IMR-90 (cell line): ENCODE measurements at regions not wholly inside any gene's neighbourhood (a gene's known extent, or its start where the extent isn't known, plus 50 kb on each side); places are given as distances from the start of the nearest gene placed in this dataset.

Source experiments
- ATAC-seq: fragments of 200-7000 bp; cut with Tn5 transposase; 2 replicates; pipeline ENCODE4 v1.9.1; 2020; ENCODE audit warnings: low read depth, mild to moderate bottlenecking, moderate library complexity
- BruUV-seq: library from RNA; stranded (reverse); fragments of 400-500 nt; replicated peaks from 2 replicates; lab custom pipeline; 2021; lab: Mats Ljungman, UMichigan
- CTCF ChIA-PET: fragments of 300-600 bp; formaldehyde crosslinking; extraction: SDS; loops from one replicate; lab custom pipeline; 2021; ENCODE audit warnings: antibody characterized with exemption; lab: Yijun Ruan, JAX
- POLR2A ChIA-PET: fragments of 300-600 bp; sonication (Branson Sonifier 250); formaldehyde crosslinking; loops from one replicate; lab custom pipeline; 2022; ENCODE audit warnings: antibody characterized with exemption; ENCODE audit not compliant: unreplicated experiment; lab: Charles Lee
- DNase-seq: peaks from one replicate; pipeline ENCODE4 v3.0.0; 2013
- H2AFZ ChIP-seq: replicated peaks from 2 replicates; pipeline ENCODE3; 2013; ENCODE audit warnings: low read length, mild to moderate bottlenecking; ENCODE audit not compliant: poor library complexity
- H2AK5ac ChIP-seq: 2 replicates; pipeline ENCODE4 v1.6.1; 2013; ENCODE audit warnings: low read depth, low read length, inconsistent platforms
- H2AK9ac ChIP-seq: replicated peaks from 2 replicates; pipeline ENCODE3; 2013; ENCODE audit warnings: mild to moderate bottlenecking, low read depth, low read length, moderate library complexity; ENCODE audit not compliant: poor library complexity
- H2BK120ac ChIP-seq: 2 replicates; pipeline ENCODE4 v1.6.1; 2013; ENCODE audit warnings: low read depth, low read length, inconsistent platforms
- H2BK15ac ChIP-seq: 3 replicates; pipeline ENCODE4 v1.6.1; 2013; ENCODE audit warnings: low read depth, low read length, inconsistent platforms
- H2BK20ac ChIP-seq: 2 replicates; pipeline ENCODE4 v1.6.1; 2013; ENCODE audit warnings: low read depth, mild to moderate bottlenecking, inconsistent platforms, low read length, moderate library complexity
- H2BK5ac ChIP-seq: 2 replicates; pipeline ENCODE4 v1.6.1; 2013; ENCODE audit warnings: mild to moderate bottlenecking, low read depth, low read length, inconsistent platforms; ENCODE audit not compliant: poor library complexity, severe bottlenecking
- H3K14ac ChIP-seq: replicated peaks from 2 replicates; pipeline ENCODE4 v1.6.1; 2013; ENCODE audit warnings: low read depth, low read length, inconsistent platforms
- H3K18ac ChIP-seq: 2 replicates; pipeline ENCODE4 v1.6.1; 2013; ENCODE audit warnings: low read depth, low read length, control low read depth
- H3K23ac ChIP-seq: 2 replicates; pipeline ENCODE4 v1.6.1; 2013; ENCODE audit warnings: low read depth, low read length, inconsistent platforms
- H3K27ac ChIP-seq: 2 replicates; pipeline ENCODE4 v1.5.1; 2013; ENCODE audit warnings: mild to moderate bottlenecking, control low read depth, low read length; ENCODE audit not compliant: insufficient read depth
- H3K27me3 ChIP-seq: 2 replicates; pipeline ENCODE4 v1.6.1; 2013; ENCODE audit warnings: low read length; ENCODE audit not compliant: control insufficient read depth, insufficient read depth
- H3K36me3 ChIP-seq: 2 replicates; pipeline ENCODE4 v1.6.1; 2013; ENCODE audit warnings: low read length, mixed read lengths; ENCODE audit not compliant: control insufficient read depth, insufficient read depth
- H3K4ac ChIP-seq: 2 replicates; pipeline ENCODE4 v1.6.1; 2013; ENCODE audit warnings: low read depth, low read length, inconsistent platforms
- H3K4me1 ChIP-seq: 2 replicates; pipeline ENCODE4 v1.6.1; 2013; ENCODE audit warnings: low read length, mixed read lengths; ENCODE audit not compliant: control insufficient read depth, insufficient read depth
- H3K4me2 ChIP-seq: 2 replicates; pipeline ENCODE4 v1.6.1; 2013; ENCODE audit warnings: low read depth, mild to moderate bottlenecking, control low read depth, low read length, moderate library complexity
- H3K4me3 ChIP-seq: 2 replicates; pipeline ENCODE4 v1.5.1; 2013; ENCODE audit warnings: low read depth, mild to moderate bottlenecking, control low read depth, low read length, moderate library complexity; ENCODE audit not compliant: insufficient read depth
- H3K56ac ChIP-seq: 2 replicates; pipeline ENCODE4 v1.6.1; 2013; ENCODE audit warnings: low read length, inconsistent platforms; ENCODE audit not compliant: insufficient read depth; ENCODE audit errors: extremely low read depth
- H3K79me1 ChIP-seq, 2 experiments: 2 replicates each; pipeline ENCODE4 v1.6.1; 2013; ENCODE audit warnings: low read length in 2 of 2, inconsistent platforms in 1 of 2, low read depth in 1 of 2
- H3K9ac ChIP-seq: 2 replicates; pipeline ENCODE4 v1.6.1; 2013; ENCODE audit warnings: low read depth, low read length, control low read depth
- H3K9me1 ChIP-seq: 2 replicates; pipeline ENCODE4 v1.6.1; 2013; ENCODE audit warnings: low read length, inconsistent platforms; ENCODE audit not compliant: insufficient read depth
- H3K9me3 ChIP-seq: 2 replicates; pipeline ENCODE4 v1.6.1; 2013; ENCODE audit warnings: low read length; ENCODE audit not compliant: control insufficient read depth, insufficient read depth
- H4K20me1 ChIP-seq: 2 replicates; pipeline ENCODE4 v1.6.1; 2013; ENCODE audit warnings: low read length, inconsistent platforms; ENCODE audit not compliant: insufficient read depth
- H4K5ac ChIP-seq: 2 replicates; pipeline ENCODE4 v1.6.1; 2013; ENCODE audit warnings: mild to moderate bottlenecking, low read depth, low read length, control low read depth
- H4K8ac ChIP-seq, 2 experiments: 2 replicates each; pipeline ENCODE4 v1.6.1; 2013; ENCODE audit warnings: low read depth in 2 of 2, low read length in 2 of 2, control low read depth in 1 of 2, inconsistent platforms in 1 of 2
- H4K91ac ChIP-seq: 2 replicates; pipeline ENCODE4 v1.6.1; 2013; ENCODE audit warnings: low read depth, low read length, inconsistent platforms; ENCODE audit not compliant: insufficient read depth
- BHLHE40 ChIP-seq: fragments of 150-350 bp; IDR thresholded peaks from 2 replicates; pipeline ENCODE4 v1.6.1; 2016; ENCODE audit warnings: mild to moderate bottlenecking, low read depth, low read length
- CEBPB ChIP-seq: IDR thresholded peaks from 2 replicates; pipeline ENCODE4 v1.6.1; 2012; ENCODE audit warnings: low read depth, low read length, improper control_type of control experiment
- MAZ ChIP-seq: IDR thresholded peaks from 2 replicates; pipeline ENCODE4 v1.6.1; 2012; ENCODE audit warnings: low read depth, mild to moderate bottlenecking, low read length, improper control_type of control experiment, moderate library complexity, borderline replicate concordance
- MXI1 ChIP-seq: IDR thresholded peaks from 2 replicates; pipeline ENCODE4 v1.6.1; 2012; ENCODE audit warnings: low read depth, mild to moderate bottlenecking, low read length, moderate library complexity, borderline replicate concordance
- RAD21 ChIP-seq: IDR thresholded peaks from 2 replicates; pipeline ENCODE4 v1.6.1; 2012; ENCODE audit warnings: low read length, improper control_type of control experiment
- RFX5 ChIP-seq: IDR thresholded peaks from 2 replicates; pipeline ENCODE4 v1.8.0; 2012; ENCODE audit warnings: low read depth, mild to moderate bottlenecking, low read length, moderate library complexity
- SMC3 ChIP-seq: fragments of 150-350 bp; IDR thresholded peaks from 2 replicates; pipeline ENCODE4 v1.6.1; 2016; ENCODE audit warnings: low read depth, mild to moderate bottlenecking, antibody characterized with exemption, low read length, moderate library complexity
- WGBS, 2 experiments: methylation state at CpG; one replicate each; pipeline versions ENCODE4 v1.1.5 to v1.1.7; 2013; ENCODE audit warnings: missing lambda C conversion rate in 2 of 2; ENCODE audit not compliant: insufficient read length in 1 of 2; ENCODE audit errors: extremely low coverage in 2 of 2; 5-methylcytosine and 5-hydroxymethylcytosine counted together
- dilution Hi-C: fragments of 300-500 bp; cut with HindIII; formaldehyde crosslinking; loops from one replicate; pipeline ENCODE4 v1.14.3; 2018; ENCODE audit warnings: low sequenced_read_pairs; ENCODE audit not compliant: unreplicated experiment
- in situ Hi-C: fragments of 300-500 bp; cut with MboI; formaldehyde crosslinking; loops from 3 replicates; pipeline ENCODE4 v1.14.3; 2019; ENCODE audit warnings: low sequenced_read_pairs, inconsistent platforms, mixed read lengths
- intact Hi-C: fragments of 100-400 bp; cut with micrococcal nuclease; formaldehyde crosslinking; loops from 2 replicates; pipeline ENCODE4 v1.10.0; 2022
- TF ChIP-seq, protein P1 (sequence below): conservative IDR thresholded peaks from 2 replicates; pipeline ENCODE4 v1.5.1; 2012; ENCODE audit warnings: mild to moderate bottlenecking, low read depth, low read length, improper control_type of control experiment
- TF ChIP-seq, protein P2 (sequence below): fragments of 150-350 bp; IDR thresholded peaks from 2 replicates; pipeline ENCODE4 v1.6.1; 2017; ENCODE audit warnings: mild to moderate bottlenecking, antibody characterized with exemption, low read length, low read depth

DNA sequence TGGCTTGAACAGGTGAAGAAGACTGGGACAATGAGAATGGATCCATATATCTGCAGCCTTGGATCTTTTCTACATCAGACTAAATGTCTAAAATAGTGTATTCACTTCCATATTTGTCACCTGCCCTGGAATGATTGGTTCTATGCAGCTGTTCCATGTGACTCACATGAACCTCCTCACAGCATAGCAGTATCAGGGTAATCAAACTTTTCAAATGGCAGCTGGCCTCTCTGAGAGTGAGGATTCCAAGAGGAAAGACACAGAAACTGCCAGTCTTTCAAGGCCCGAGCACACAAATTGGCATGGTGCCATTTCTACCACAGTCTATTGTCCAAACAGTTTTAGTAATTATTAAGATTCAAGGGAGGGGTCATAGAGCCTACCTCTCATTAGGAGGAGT, 859.3 kb downstream of the BCL11A start:
- H2AK5ac ChIP-seq = no peak overlapping the region
- no peak overlapping the region for H2BK15ac ChIP-seq
- in situ Hi-C loops (no loop called here), intact Hi-C loops (no loop called here), dilution Hi-C loops (no loop called here)
- H3K4me1 ChIP-seq = no peaks in the 10 kb centered on the region
- H4K5ac ChIP-seq = no peak overlapping the region
- CTCF ChIA-PET = no interaction called here
- POLR2A ChIA-PET = no interaction called here
- H3K18ac ChIP-seq = no peak overlapping the region
- H2AK9ac ChIP-seq = no peak overlapping the region
- H3K79me1 ChIP-seq = no peaks in the 10 kb centered on the region
- DNase-seq = no peak
- H2AFZ ChIP-seq = no peak overlapping the region
- H3K27me3 ChIP-seq = no peaks in the 10 kb centered on the region
- no CpG with 5 or more reads among the region's 1 CpG for WGBS, 2 experiments
- no peak for TF ChIP-seq MAZ
- TF ChIP-seq, protein P1, sequence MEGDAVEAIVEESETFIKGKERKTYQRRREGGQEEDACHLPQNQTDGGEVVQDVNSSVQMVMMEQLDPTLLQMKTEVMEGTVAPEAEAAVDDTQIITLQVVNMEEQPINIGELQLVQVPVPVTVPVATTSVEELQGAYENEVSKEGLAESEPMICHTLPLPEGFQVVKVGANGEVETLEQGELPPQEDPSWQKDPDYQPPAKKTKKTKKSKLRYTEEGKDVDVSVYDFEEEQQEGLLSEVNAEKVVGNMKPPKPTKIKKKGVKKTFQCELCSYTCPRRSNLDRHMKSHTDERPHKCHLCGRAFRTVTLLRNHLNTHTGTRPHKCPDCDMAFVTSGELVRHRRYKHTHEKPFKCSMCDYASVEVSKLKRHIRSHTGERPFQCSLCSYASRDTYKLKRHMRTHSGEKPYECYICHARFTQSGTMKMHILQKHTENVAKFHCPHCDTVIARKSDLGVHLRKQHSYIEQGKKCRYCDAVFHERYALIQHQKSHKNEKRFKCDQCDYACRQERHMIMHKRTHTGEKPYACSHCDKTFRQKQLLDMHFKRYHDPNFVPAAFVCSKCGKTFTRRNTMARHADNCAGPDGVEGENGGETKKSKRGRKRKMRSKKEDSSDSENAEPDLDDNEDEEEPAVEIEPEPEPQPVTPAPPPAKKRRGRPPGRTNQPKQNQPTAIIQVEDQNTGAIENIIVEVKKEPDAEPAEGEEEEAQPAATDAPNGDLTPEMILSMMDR = no peak
- no peak for TF ChIP-seq MXI1
- TF ChIP-seq BHLHE40 = no peak
- TF ChIP-seq SMC3 = no peak
- no peak for TF ChIP-seq RFX5
- no peak for TF ChIP-seq CEBPB
- TF ChIP-seq, protein P2, sequence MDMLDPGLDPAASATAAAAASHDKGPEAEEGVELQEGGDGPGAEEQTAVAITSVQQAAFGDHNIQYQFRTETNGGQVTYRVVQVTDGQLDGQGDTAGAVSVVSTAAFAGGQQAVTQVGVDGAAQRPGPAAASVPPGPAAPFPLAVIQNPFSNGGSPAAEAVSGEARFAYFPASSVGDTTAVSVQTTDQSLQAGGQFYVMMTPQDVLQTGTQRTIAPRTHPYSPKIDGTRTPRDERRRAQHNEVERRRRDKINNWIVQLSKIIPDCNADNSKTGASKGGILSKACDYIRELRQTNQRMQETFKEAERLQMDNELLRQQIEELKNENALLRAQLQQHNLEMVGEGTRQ = no peak
- TF ChIP-seq RAD21 = no peak
- H3K4me2 ChIP-seq = no peak overlapping the region
- no peaks in the 10 kb centered on the region for H3K36me3 ChIP-seq
- no peak overlapping the region for H4K8ac ChIP-seq
- no peaks in the 10 kb centered on the region for H4K20me1 ChIP-seq
- no peak overlapping the region for H2BK5ac ChIP-seq
- no peak overlapping the region for H2BK20ac ChIP-seq
- H2BK120ac ChIP-seq = no peak overlapping the region
- H3K23ac ChIP-seq = no peak overlapping the region
- H3K14ac ChIP-seq = no peak overlapping the region
- H4K91ac ChIP-seq = no peak overlapping the region
- no peak overlapping the region for H3K4ac ChIP-seq
- no peak overlapping the region for H3K56ac ChIP-seq
- no peak for ATAC-seq
- peaks cover 8% of the 10 kb centered on the region; the same call in 1 of the 2 replicates for H3K9me3 ChIP-seq
- H3K4me3 ChIP-seq = no peak overlapping the region
- no peak overlapping the region for H3K27ac ChIP-seq
- H3K9ac ChIP-seq = no peak overlapping the region
- no peaks in the 10 kb centered on the region for H3K9me1 ChIP-seq
- no TSS peak for BruUV-seq
